SKM-1 treated with dmso at 0.1 percent for 144 hours (cell line): ENCODE measurements at regions not wholly inside any gene's neighbourhood (a gene's known extent, or its start where the extent isn't known, plus 50 kb on each side); places are given as distances from the start of the nearest gene placed in this dataset.
"Not testable (repeated sequence)": the region's sequence is repeated elsewhere in the genome, so short reads cannot be mapped to it uniquely, and the experiment has no call there.

ENCODE experiments used
- DNase-seq: peaks from one replicate; lab custom pipeline; 2025; ENCODE audit not compliant: unreplicated experiment; lab: John Stamatoyannopoulos, UW

DNA sequence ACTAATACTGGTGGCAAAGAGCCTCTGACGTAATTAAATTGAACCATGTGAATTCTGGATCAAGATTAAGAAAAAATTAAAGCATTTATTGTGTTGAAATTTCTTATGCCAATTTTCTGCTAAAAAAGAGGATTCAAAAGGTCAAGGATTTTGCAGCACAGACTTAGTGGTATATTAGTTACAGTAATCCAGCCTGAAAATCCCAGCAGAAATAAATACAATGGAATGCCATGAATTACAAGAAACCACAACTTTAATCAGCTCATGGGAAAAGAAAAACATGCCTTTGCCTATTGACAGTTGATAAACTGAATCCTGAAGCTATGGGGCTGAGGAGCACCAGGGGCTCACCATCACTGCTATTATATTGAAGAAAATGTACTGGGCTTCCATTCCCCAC lies 114.8 kb upstream of the SATB2 start:
- no peak for DNase-seq

DNA sequence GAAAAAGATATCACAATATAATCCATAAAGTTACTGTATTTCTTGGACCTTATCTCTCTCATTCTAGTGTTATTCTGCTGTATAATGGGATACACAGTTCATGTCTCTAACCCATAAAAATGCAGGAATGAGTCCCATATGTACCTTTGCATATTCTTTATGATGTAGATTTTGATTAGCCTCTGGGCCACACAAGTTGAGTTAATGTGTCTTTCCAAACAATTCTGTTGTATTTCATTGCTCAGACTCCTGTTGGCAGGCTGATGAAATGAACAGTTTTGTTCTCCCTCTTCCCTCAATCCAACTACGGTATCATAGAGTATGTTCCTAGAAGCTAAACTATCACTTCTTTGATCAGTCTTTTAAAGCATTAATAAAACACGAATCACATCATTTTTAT lies 113.2 kb upstream of the SATB2 start:
- DNase-seq: no peak

DNA sequence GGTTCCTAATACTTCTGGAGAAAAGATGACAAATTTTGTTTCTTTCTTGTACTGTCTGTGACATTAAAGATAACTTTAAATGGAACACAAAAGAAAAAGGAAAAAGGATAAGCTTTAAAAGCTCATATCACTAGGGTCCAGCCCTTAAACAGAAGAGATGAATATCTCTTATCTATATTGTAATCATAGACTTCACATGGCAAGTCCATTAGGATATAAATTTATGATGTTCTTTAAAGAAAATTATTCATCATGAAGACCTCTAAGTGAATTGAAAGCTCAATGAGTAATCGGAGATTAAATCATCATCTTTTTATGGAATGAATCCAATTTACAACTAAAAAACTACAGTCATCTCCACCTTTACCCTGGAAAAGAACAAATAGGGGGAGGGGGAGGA lies 111.6 kb upstream of the SATB2 start:
- DNase-seq: no peak

DNA sequence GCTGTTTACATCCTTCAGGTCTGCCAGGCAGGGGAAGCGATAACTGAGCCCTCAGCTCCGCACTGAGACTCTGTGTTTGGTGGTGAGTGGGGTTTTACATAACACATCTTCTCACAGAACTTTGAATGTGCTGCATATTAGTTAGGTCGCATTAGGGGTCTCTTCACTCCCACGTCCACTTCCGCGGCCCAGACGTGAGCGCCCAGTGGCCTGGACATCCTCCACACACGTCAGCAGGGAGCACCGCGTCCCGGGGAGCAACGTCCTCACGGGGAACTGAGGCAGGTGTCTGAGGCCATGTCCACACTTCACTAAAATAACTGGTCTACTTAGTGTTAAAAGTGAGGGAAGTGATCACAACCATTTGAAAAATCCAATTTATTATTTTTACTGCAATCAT lies 100.4 kb upstream of the SATB2 start:
- DNase-seq: no peak

DNA sequence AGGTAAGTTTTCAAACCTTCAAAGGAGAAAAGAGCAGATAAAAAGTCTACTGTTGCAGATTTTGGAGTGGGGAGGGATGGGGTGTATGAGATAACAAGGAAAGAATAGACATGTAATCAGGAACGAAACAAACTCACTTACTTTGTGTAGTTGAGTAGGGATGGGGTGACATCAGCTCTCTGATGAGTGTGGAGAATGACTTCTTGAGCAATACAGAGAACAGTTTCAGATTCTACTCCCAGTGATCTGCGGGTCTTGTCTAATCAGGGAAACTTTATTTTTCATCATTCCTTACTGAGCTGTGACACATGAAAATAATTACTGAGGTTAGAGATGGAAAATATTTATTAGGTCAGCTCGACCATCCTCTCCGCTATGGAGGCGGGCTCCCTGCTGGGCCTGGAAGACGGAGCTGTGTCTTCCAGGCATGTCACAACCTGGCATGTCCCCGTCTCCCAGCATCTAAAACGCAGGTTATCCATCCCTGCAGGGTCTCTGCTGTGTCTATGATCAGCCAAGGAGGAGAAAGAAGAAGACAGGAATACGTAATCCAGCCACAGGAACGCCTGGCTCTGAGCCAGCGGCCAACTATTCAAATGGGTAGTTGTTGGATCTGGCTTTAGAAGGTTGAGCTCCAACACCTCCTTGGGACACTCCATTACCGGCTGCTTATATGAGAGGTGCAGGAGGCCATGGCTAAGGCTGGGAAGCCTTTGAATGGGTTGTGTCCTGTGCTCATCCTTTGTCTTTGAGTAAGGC lies 99.0 kb upstream of the SATB2 start:
- DNase-seq: no peak

DNA sequence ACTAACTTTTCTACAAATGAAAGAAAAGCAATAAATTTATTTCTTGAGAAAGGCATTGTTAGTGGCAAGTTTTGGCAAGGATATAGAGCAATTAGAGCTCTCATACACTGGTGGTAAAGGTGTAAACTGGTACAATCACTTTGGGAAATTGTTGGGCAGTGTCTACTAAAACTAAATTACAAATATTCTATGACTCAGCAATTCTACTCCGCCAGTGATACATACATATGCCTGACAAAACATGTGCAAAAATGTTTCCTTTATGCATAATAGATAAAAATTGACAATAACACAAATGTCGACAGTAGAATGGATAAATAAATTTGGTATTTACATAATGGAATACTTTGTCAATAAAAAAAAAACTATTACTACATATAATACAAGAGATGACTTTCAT lies 96.3 kb upstream of the SATB2 start:
- no peak for DNase-seq

DNA sequence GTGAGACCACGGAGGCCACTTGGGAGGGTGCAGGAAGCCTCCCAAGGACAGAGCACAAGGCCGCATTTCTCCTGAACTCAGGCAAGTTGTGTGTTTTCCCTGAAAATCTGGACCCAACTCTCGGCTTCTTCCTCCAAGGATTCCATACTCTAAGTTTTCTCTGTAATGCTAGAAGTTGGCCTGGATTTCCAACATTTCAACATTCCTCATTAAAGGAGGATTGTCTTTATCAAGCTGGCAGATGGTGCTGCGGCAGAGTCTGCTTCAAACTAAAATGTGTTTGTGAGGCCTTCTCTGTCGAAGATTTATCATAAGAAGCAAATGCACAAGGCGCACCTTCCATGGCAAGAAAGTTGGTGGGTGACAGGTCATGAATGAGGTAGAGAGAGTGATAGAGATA lies 94.4 kb upstream of the SATB2 start:
- DNase-seq: no peak

DNA sequence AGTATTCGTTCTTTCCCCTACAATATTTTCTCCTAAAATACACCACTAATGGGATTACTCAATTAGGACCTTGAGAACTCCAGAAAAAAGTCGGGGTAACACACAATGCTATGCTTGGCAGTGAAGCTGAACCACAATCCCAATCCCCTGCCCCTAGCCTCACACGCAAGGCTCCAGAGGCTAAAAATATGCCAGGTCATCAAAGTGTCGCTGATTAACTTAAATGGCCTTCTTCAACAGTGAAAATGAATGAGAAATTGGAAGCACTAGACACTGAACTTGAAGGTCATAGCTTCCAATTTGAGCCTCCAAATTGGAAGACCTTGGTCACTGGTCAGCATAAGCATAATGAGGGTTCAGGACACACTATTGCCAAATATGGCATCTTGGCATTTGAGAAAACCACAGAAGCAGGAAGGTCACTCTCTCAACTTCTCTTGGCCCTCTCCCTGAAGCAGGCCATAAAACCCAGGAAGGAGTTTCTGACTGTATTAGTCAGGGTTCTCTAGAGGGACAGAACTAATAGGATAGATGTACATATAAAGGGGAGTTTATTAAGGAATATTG lies 86.0 kb upstream of the SATB2 start:
- no peak for DNase-seq

DNA sequence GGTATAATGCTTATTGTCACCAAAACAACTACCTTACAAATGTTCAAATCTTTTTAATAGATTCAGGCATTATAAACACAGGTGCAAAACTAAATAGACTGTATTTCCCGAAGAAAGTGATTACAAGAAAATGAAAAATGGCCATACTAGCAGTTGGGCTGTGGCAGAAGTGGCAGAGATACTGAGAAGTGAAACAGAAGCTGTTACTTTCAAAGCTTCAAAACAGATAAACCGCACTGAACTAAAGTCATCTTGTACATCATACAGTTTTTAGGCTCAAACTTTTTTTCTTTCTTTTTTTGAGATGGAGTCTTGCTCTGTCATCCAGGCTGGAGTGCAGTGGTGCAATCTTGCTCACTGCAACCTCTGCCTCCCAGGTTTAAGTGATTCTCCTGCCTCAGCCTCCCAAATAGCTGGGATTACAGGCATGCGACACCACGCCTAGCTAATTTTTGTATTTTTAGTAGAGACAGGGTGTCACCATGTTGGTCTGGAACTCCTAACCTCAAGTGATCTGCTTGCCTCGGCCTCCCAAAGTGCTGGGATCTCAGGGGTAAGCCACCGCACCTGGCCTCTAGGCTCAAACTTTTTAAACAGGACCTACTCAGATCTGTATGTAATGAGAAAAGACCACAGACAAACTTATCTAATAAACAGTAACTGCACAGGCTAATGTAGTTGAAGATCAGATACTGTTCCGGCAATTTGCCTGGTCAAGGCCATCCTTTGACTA lies 77.9 kb upstream of the SATB2 start:
- DNase-seq: no peak

DNA sequence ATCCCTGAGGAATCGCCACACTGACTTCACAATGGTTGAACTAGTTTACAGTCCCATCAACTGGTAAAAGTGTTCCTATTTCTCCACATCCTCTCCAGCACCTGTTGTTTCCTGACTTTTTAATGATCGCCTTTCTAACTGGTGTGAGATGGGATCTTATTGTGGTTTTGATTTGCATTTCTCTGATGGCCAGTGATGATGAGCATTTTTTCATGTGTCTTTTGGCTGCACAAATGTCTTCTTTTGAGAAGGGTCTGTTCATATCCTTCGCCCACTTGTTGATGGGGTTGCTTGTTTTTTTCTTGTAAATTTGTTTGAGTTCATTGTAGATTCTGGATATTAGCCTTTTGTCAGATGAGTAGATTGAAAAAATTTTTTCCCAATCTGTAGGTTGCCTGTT lies 76.1 kb upstream of the SATB2 start:
- DNase-seq: not testable (repeated sequence)

DNA sequence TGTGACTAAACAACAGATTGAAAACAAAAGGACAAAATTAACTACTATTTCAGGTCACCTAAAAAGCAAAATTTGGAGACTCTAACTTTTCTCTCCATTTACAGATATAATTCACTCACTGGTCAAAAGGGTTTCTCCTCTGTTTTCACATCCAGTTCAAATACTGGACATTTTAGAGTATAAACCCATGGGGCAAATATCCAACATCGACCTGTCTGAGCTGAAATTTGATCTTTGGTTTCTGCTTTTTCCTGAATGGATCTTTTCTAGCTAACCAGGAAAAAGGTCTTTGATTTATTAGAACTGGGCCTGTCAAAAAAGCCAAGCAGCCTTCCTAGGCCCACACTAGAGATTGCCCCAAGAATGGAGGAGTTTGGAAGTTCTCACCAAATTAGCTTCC lies 69.3 kb upstream of the SATB2 start:
- DNase-seq: no peak

DNA sequence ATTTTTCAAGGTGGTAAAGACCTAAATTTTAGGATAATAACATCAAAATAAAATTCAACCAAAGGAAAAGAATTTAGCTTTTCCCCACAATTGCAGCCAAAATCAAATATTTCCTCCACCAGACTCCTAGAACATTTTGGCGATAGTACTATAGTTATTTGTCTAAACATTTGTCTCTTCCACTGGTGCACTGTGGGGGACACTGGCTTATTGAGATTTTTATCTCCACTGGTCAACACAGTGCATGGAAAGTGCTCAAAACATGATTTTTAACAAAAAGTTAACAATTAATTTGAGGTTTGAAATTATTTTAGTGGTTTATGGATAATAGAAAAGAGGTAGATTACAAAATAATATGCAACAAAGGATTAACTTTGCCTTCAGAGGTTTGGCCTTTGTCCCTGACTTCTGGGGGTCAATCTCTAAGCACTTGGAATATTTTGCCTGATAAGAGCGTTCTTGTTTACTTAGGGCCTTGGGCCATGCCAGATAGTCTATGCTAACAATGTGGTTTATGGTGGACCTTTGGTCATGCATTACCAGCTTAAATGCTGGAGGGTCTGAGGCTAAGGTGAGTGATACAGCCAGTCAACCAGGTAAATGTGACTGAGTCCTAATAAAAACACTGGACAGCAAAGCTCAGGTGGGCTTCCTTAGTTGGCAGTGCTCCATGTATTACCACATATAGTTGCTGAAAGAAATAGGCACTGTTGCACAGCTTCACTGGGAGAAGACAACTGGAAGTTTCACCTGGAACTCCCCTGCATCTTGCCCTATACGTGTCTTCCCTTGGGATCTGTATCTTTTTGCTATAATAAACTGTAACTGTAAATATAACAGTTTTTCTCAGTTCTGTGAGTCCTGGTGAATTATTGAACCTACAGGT lies 67.2 kb upstream of the SATB2 start:
- DNase-seq: no peak

DNA sequence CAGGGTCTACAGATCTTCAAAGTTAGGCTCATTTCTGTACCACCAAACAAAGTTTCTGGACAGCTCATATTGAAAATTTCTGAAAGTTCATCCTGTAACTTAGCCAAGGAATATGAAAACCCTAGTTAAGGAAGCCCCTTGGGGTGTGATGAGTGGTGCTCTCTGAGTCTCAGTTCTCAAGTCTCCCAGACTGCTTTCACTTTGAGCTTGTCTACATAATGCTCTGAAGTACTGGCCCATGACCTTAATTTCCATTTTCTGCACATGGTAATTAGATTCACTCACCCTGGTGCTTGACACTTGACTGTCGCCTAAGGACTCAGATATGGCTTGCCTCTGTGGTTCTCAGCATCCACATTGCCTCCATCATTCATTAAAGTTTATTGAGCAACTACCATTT lies 51.7 kb upstream of the SATB2 start:
- no peak for DNase-seq
